GM12874 (cell line): ENCODE measurements at regions not wholly inside any gene's neighbourhood (a gene's known extent, or its start where the extent isn't known, plus 50 kb on each side); places are given as distances from the start of the nearest gene placed in this dataset.

ENCODE experiments used
- TF ChIP-seq, protein P1 (sequence below): IDR thresholded peaks from 2 replicates; pipeline ENCODE4 v1.5.1; 2011; ENCODE audit warnings: low read depth, mild to moderate bottlenecking, control low read depth, low read length, moderate library complexity; ENCODE audit not compliant: insufficient read depth

DNA sequence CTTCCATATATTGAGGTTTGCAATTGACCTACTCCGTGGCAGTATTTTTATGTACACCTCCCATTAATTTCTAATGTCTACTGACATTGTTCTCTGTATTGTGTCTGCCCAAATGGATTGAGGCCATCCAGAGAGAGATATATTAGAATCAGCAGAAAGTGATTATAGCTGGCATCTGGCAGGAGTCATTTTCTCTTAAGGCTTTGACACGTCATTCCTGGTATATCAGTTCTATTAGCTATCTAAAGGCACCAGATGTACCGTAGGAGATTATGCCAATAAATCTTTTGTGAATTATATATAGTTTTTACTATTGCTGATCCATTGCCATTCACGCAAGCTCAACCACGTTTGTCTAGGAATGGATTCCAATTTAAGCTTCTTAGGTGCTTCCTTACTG, 1026.4 kb upstream of the IGFBP7 start:
- TF ChIP-seq, protein P1, sequence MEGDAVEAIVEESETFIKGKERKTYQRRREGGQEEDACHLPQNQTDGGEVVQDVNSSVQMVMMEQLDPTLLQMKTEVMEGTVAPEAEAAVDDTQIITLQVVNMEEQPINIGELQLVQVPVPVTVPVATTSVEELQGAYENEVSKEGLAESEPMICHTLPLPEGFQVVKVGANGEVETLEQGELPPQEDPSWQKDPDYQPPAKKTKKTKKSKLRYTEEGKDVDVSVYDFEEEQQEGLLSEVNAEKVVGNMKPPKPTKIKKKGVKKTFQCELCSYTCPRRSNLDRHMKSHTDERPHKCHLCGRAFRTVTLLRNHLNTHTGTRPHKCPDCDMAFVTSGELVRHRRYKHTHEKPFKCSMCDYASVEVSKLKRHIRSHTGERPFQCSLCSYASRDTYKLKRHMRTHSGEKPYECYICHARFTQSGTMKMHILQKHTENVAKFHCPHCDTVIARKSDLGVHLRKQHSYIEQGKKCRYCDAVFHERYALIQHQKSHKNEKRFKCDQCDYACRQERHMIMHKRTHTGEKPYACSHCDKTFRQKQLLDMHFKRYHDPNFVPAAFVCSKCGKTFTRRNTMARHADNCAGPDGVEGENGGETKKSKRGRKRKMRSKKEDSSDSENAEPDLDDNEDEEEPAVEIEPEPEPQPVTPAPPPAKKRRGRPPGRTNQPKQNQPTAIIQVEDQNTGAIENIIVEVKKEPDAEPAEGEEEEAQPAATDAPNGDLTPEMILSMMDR, result no peak

DNA sequence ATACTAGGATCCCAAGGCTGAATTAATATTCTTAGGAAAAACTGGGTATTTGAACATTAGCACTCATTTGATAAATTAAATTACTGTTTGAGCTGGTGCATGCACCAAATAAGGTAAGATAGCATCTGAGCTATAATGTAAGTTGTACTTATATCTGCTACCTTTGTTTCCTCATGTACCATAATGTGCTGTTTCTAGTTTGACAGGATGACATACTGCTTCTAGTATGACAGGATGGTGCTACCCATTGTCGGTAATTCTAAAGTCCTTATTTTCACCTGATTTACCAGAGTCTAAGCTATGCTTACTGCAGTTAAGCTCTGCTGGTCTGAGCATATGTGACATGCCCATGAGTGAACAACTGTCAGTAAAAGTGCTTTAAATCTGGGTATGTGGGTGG, 1017.5 kb upstream of the IGFBP7 start:
- TF ChIP-seq, protein P1, result no peak

DNA sequence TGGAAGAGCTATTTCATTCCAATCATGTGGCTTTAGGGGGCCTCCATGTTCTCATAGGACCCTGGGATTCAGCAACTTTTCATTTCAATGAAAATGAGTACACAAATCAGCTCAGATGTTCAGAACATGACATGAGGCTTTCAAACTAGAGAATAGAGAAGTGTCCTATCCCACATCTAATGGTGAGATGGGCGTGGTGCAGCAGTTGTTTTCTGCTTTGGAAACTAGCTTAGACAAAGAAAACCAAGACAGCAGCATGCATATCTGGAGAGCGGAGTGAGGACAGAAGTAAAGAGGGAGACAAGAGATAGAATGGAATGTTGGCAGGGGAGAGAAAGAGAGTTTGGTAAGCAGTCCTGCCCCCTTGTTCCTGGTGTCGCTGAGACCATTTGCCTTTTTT, 1009.1 kb upstream of the IGFBP7 start:
- TF ChIP-seq, protein P1, result no peak

DNA sequence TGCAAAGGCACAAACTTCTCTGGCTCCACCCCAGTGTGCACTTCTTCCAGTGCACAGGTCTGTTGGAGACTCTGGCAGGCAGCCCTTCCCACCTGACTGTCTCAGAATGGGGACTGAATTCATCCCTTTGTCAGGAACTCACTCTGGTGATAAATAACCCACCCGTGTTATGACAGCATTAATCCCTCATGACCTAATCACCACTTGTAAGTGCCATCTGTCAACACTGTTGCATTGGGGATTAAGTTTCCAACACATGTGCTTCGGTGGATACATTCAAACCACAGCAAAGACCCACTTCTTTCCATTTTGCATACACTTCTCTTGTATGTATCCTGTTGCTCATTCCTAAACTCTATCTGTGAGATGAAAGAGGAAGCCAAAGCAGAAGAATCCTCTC, 1002.9 kb upstream of the IGFBP7 start:
- TF ChIP-seq, protein P1, result no peak

DNA sequence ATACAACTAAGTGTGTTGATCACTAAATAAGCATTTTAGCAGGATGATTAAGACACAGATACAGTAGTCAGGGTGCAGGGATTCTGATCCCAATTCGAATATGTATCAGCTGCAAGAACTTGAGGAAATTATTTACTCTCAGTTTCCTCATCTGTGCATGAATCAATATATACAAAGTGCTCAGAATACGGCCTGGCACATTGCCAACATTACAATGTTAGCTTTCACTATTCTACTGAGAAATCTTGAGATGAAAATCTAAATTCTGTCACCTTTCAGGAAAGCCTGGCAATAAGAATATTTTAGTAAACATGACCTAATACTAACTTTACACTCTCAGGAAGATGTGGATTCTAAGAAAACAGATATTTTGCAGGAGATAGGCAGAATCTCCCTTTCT, 1001.6 kb upstream of the IGFBP7 start:
- TF ChIP-seq, protein P1, result no peak

DNA sequence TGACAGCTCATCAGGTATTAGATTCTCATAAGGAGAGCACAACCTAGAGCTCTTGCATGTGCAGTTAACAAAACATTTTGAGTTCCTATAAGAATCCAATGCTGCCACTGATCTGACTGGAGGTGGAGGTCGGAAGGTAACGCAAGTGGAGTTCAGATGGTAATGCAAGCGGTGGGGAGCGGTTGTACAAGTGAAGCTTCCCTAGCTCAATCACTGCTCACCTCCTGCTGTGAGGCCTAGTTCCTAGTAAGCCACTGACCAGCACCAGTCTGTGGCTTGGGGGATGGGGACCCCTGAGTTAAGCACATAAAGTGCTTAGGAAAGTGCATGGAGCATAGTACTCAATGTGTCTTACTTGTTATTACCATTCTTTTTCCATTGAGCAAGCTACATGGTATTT, 983.2 kb upstream of the IGFBP7 start:
- TF ChIP-seq, protein P1, result no peak

DNA sequence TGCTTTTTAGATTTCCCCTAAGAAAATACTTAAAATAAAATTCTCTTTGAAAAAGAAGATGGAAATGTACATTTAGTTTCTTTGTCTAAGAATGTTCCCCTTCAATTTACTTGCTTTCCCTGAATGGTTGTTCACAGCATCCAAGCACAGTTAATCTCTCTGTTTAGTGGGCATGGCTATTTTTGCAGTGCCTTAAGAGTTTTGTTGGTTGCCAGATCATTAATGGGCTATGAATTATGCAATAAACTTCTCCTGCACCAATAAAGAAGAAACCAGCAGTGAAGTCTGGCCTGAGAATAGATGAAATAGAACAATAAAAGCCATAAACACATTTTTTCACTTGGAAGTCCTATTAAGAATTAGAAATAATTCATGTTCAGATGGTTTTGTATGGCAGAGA, 980.4 kb upstream of the IGFBP7 start:
- TF ChIP-seq, protein P1, result no peak

DNA sequence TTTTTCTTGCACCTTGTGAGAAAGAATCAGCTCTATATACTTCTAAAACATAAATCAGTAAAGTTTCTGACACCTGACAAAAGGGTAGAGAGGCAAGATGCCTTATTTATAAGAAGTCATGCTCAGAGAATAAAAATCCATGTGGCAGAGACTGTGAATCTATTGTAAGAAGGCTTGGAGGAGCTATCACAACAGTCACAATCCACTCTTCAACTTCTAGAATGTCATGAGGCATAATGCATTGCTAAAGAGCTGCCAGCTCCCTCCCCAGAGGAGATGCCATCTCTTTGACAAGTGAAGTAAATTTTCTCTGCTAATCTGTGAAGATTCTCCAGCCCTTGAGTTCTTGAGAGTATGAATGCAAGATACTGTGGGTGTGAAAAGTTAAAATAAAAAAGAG, 971.2 kb upstream of the IGFBP7 start:
- TF ChIP-seq, protein P1, result no peak
